ENCODE measurements at regions not wholly inside any gene's neighbourhood (a gene's known extent, or its start where the extent isn't known, plus 50 kb on each side); places are given as distances from the start of the nearest gene placed in this dataset.
"Not testable (repeated sequence)": the region's sequence is repeated elsewhere in the genome, so short reads cannot be mapped to it uniquely, and the experiment has no call there.

DNA sequence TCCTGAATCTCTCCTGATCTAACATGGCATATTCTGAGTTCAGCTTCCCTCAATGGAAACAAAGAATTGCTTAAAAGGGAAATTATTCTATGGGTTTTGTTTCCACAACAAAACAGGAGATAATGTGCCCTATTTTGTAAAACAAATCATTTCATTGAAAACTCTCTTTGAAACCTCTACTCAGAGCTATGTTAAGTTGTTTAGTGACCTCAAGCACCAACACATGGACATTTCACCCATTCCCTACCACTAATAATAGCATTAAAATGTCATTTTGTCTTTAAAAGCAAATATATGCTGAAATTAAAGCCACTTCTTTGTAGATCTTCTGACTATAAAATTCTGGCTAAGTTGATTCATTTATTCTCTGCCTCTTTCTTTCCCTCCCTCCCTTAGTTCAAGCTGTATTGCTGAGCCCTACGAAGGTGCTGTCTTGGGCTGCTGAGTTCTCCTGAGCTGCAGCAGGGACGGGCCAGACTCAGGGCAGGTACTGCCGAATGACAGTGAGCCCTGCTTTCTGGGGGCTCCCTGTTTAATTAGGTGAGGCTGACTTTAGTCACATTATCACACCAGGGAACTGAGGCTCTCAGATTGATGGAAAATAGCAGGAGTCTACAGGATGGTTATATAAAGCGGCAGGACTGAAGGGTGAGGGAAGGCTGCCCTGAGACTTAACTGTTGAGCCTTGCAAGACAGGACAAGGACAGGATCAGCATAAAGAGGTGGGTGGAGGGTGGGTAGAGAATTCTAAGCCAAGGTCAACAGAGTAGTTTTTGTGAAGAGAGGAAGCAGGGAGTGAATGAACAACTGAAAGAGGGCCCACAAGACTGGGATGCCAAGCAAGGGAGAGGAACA is 1685.1 kb downstream of the SPATA31A7 start:
- not testable (repeated sequence) for DNase-seq (ENCODE audit: low spot score)

DNA sequence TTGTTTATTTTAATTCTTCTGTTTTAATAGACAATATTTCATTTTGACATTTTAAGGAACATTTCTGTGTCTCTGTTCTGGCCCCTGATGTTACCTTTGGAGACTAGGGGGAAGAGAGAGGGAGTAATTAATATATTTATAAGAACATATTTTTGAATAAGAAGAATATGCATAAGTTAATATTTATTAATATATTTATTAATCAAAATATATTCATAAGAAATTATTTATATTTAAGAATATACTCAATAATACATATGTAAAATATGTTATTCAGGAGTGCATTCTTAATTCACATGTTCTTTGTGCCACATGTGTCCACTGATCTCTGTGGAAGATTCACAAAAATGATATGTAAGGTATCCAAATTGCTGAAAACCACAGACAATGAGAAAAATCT is 1687.7 kb downstream of the SPATA31A7 start:
- DNase-seq (ENCODE audit: low spot score): not testable (repeated sequence)

DNA sequence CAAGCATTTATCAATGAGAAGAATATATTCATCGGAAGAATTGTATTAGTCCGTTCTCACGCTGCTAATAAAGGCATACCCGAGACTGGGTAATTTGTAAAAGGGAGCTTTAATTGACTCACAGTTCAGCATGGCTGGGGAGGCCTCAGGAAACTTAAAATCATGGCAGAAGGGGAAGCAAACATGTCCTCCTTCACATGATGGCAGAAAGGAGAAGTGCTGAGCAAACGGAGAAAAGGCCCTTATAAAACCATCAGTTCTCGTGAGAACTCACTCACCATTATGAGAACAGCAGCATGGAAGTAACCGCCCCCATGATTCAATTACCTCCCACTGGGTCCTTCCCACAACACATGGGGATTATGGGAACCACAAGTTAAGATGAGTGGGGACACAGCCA is 1688.2 kb downstream of the SPATA31A7 start:
- DNase-seq (ENCODE audit: low spot score): not testable (repeated sequence)

DNA sequence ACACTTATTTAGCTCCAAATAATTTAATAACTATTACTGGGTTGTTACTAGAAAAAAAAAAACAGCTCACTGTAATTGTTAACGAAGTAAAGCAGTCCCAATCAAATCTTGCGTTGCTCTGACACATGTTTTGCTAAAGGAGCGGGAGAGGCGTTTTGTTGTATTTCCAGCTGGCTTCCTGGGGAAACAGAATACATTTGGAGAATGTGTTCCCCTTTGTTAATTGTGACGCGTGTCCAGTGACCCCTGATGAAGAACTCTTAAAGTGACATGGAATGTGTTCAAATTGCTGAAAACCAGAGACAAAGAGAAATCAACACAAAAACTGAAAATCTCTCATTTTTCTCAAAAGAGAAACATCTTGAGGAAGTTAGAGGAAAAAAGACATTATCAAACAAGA is 1690.6 kb downstream of the SPATA31A7 start:
- not testable (repeated sequence) for DNase-seq (ENCODE audit: low spot score)

DNA sequence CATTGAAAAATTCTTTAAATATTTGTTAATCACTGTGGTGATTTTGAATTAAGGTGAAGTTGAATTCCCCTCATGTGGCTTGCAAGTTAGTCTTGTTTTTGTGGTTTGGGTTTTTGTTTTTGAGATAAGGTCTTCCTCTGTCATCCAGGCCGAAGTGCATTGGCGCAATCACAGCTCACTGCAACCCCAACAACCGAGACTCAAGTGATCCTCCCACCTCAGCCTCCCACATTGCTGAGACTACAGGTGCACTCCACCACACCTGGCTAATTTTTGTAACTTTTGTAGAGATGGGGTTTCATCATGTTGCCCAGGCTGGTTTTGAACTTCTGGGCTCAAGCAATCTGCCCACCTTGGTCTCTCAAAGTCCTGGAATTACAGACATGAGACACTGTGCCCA is 1691.1 kb downstream of the SPATA31A7 start:
- not testable (repeated sequence) for DNase-seq (ENCODE audit: low spot score)

DNA sequence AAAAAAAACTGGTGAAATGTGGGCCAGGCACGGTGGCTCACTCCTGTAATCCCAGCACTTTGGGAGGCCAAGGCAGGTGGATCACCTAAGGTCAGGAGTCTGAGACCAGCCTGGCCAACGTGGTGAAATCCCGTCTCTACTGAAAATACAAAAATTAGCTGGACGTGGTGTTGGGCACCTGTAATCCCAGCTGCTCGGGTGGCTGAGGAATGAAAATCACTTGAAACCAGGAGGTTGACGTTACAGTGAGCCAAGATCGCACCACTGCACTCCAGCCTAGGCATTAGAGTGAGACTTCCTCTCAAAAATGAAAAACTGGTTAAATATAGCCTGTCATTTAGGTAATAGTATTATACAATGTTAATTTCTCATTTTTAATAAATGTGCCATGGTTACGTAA is 1692.0 kb downstream of the SPATA31A7 start:
- DNase-seq (ENCODE audit: low spot score): not testable (repeated sequence)

DNA sequence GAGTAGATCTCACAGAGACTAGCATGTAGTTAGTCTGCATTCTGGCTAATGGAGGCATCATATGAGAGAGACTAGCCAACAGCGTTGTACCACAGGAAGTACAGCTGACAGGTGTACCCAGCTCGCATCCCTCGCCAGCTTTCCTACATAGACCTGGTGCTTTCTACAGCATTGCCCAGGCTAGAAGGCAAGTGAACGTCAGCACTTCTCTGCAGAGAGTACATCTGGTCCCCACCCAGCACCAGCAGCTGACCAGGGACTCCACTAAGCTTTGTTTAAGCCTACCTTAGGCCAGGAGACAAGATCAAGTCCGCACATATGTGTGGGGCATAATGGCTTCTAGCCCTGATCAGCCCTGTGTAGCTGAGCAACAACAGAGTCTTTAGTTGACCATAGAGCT is 1692.9 kb downstream of the SPATA31A7 start:
- not testable (repeated sequence) for DNase-seq (ENCODE audit: low spot score)

DNA sequence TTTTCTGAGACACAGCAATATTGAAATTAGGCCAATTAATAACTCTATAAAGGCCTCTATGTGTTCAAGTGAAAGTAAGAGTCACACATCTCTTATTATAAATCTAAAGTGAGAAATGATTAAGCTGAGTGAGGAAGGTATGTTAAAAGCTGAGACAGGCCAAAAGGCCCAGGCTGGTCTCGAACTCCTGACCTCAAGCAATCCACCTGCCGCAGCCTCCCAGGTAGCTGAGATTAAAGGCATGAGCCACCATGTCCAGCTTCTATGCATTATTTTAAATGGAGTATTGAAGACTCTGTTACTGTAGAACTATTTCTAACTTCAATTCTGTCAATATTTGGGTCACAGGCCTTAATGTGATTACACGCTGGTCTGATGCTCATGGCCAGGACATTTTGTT is 1706.9 kb downstream of the SPATA31A7 start:
- DNase-seq (ENCODE audit: low spot score): not testable (repeated sequence)

DNA sequence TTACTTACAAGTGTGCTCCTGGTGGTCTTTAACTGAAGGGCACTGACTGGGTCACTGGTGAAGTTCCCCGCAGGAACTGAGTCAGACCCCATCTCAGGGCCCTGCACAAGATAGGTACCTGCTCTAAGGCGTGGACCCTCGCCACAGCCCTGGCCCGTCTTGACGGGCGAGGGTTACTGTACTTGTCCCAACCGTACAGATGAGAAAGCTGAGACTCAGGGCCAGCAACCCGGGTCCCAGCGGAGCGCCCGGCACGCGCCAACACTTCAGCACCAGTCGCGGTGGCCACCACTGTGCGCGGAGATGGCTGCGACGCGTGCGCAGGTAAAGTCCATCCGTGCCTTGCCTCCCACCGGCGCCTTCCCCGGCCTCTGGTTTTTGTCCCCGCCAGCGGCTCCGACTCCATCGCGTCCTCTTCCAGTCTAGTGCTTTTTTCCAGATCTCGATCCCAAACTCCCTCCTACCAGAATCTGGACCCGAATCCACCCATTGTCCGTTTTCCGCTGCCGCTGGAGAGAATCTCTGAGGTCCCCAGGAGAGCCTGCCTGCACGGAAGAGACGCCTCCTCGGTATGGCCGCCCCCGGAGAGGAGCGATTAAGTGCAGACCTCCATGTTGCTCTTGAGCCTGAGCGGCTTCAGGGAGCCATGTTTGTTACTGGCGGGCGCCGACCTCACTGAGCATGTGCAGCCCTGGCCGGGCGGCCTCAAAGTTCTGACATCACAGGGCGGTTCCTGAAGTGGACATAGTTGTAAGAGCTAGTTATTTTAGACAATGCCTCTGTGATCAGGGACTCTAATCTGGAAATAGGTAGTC is 1707.8 kb downstream of the SPATA31A7 start:
- not testable (repeated sequence) for DNase-seq (ENCODE audit: low spot score)

DNA sequence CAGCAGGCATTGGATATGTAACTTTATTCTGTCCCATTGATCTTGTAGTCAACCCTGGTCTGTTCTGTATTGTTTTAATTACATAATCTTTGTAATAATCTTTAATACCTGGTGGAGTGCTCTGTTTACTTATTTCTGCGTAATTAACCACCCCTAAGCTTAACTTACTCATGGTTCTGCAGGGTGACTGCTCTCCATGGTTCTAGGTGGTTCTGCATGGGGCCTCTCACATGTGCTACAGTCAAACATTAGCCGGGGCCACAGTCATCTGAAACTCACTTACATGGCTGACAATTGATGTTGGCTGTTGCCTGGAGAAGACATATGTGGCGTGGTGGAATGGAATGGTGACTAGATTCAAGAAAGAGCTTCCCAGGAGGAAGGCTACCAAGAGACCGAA is 1709.8 kb downstream of the SPATA31A7 start:
- DNase-seq (ENCODE audit: low spot score): not testable (repeated sequence)

DNA sequence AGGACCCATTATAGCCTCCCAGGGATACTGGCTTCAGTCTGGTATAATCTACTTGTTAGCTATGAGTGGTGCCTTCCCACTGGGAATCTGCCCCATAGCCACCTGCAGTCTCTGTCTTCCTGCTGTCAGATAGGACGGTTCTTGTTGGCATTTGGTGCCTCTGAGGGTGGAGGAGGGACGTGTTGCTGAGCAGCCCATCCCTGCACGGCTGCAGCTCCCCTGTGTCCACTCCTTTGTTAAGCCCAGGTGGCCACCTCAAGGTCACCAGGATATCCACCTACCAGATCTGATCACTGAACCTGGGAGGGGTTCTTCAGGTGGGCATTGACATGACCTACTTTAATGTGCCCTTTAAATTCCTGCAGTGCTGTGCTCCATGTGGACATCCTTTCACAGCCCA is 1714.2 kb downstream of the SPATA31A7 start:
- DNase-seq (ENCODE audit: low spot score): not testable (repeated sequence)

DNA sequence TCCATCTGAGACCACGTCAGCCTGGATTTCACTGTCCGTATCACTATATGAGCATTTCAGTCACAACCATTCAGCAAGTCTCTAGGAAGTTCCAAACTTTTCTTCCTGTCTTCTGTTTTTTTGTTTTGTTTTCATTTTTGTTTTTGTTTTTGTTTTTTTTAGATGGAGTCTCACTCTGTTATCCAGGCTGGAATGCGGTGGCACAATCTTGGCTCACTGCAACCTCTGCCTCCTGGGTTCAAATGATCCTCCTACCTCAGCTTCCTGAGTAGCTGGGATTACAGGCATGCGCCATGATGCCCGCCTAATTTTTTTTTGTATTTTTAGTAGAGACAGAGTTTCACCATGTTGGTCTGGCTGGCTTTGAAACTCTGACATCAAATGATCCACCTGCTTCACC is 1715.9 kb downstream of the SPATA31A7 start:
- DNase-seq (ENCODE audit: low spot score): not testable (repeated sequence)

DNA sequence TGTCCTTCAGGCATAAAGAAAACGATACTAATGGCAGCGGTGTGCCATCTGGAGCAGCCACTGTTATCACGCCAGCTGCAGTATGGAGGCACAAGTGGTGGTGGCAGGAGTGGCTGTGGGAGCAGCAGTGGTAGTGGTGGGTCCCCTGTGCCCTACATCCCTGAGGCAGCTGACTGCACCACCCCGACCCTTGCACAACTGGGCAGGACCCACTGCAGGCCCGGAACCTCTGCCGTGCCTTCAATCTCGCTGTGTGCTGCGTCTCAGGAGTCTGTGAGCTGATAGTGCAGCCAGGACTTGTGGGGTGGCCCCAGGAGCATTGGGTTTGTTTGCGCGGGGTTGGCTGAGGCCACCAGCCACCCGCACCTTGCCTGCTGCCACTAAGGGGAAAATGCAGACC is 1718.0 kb downstream of the SPATA31A7 start:
- DNase-seq (ENCODE audit: low spot score): not testable (repeated sequence)

DNA sequence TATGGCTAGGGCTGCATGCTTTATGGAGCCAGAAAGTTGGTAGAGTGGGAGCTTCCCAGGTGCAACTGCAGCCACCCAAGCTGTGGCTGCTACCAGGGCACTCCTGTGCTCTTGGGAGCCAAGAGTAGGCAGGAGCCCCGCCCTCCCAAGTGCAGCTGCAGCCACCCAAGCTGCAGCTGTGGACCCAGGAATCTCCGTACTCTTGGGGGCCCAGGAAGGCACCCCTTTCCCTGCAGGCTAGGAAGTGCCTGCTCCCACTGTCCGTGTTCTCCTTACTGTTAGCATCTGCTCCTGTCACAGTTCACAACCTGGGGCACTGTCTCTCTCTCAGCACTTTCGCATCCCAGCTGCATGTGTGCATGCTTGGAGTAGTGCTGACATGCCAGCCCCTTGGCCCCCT is 1718.4 kb downstream of the SPATA31A7 start:
- not testable (repeated sequence) for DNase-seq (ENCODE audit: low spot score)

DNA sequence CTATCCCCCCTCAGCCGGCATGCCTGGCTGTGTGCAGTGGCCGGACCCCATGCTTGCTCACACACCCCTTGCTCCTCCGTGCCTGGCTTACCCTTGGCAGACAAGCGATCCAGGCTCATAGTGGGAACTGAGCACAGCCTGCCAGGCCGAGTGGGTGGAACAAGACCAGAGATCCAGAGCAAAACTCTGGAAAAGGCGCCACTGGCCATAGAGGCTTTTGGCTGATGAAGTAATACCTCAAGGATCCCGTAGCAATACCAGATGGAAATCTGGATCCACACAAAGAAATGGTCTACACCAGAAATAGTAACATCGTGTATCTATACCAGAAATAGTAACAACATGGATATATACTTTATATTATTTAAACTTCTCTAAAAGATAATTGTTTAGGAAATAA is 1719.6 kb downstream of the SPATA31A7 start:
- DNase-seq (ENCODE audit: low spot score): not testable (repeated sequence)

DNA sequence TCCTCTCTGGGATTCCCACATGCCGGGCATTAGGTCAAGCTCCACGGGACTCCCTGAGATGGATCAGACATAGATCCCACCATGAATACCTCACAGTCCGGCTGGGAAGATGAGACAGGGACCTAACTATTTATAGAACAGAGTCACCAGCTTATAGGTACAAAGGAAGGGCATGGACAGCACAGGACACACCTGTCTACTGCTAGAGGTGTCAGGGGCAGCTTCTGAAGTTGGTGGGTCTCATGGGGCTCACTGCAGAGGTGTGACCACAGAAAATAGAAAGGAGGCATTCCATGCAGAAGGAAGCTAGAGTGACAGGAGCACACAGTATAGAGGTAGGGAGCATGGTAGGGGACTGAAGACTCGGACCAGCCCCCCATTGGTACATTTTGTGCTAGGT is 1722.4 kb downstream of the SPATA31A7 start:
- not testable (repeated sequence) for DNase-seq (ENCODE audit: low spot score)

DNA sequence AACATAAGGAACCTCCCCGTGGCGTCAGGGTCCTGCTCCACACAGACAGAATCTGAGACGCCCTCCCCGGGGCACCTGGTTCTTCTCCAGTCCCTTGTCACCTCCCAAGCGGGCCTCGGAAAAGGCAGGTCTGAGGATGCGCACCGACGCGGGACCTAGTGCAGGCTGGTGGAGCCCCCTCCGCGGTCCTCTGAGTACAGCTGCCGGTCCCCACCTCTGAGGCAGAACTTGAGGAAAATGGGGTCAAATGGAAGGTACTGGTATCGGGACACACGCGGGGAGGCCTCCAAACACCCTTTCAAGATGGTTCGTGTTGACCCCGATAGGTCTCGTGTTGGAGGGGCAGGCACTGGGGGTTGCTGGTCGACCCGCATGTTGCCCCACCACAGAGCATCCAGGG is 1725.3 kb downstream of the SPATA31A7 start:
- not testable (repeated sequence) for DNase-seq (ENCODE audit: low spot score)

DNA sequence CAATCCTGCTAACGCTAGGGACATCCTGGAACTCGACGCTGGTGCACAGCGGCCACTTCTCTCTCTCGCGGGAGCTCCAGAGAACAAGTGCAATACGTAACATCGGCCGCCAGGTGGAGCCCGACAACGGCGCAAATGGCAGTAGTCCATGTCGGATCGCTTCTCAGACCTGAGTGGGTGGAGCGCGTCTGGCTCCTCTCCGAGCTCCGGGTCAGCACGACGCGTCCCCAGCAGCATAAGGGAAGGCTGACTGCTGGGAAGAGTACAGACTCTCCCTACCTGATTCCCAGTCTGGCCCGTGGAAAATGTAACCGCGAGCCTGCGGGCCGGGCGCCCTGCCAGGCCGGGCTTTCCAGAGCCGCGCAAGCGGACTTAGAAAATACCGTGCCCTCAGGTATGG is 1725.8 kb downstream of the SPATA31A7 start:
- DNase-seq (ENCODE audit: low spot score): not testable (repeated sequence)

DNA sequence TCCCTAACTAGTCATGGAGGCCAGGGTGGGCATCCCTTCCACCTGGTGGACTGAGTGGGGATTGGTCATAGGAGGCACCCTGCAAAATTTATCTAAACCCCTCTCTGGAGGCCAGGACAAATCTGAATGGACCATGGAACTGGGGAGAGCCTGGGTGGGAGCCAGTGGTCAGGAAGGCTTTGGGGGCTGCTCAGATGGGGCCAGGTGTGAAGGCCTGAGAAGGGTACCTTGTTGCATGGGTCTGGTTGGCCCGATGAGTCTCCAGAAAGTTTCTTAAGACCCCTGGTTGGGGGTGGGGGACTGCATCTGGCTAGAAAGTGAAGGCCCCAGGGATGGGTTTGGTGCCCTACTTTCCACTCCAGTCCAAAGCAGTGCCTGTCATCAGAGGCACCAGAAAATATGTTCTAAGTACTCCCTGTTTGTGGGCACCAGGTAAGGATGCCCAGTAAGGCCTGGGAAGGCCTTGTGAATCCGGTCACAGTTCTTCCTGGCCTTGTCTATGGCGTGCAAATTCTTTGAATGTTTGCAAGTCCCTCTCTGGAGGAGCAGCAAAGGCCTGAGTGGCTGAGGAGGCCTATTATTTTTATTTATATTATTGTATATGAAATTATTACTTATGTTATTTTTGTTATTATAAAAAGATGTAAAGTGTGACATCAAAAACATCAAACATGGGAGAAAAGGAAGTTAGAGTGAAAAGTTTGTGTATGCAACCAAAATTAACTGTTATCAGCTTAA is 1729.0 kb downstream of the SPATA31A7 start:
- not testable (repeated sequence) for DNase-seq (ENCODE audit: low spot score)

DNA sequence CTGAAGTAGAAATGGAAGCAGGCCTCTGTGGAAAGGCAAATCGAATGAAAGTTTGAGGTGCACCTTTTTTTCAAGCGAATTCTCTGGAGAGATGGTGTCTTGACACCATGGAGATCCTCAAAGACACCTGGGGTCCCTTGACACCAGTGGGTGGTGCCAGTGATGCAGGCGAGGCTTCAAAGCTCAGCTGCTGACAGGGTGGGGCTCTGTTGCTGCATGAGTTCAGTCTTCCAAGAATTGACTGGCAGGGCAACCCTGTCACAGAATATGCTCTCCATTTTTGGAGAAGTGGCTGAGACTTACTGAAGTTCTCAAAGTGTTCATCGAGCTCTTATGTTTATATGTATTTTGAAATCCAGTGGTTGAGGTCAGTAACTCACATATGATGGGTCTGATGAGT is 1741.6 kb downstream of the SPATA31A7 start:
- not testable (repeated sequence) for DNase-seq (ENCODE audit: low spot score)

DNA sequence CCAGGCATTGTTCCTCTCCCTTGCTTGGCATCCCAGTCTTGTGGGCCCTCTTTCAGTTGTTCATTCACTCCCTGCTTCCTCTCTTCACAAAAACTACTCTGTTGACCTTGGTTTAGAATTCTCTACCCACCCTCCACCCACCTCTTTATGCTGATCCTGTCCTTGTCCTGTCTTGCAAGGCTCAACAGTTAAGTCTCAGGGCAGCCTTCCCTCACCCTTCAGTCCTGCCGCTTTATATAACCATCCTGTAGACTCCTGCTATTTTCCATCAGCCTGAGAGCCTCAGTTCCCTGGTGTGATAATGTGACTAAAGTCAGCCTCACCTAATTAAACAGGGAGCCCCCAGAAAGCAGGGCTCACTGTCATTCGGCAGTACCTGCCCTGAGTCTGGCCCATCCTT is 1763.0 kb downstream of the SPATA31A7 start:
- not testable (repeated sequence) for DNase-seq (ENCODE audit: low spot score)
